GM23338 (cell line): ENCODE measurements at regions not wholly inside any gene's neighbourhood (a gene's known extent, or its start where the extent isn't known, plus 50 kb on each side); places are given as distances from the start of the nearest gene placed in this dataset.
A peak's percentile ranks its signal among the peaks of the same experiment; 100 is the strongest.

Experiments used
- ATAC-seq: fragments of 200-7000 bp; cut with Tn5 transposase; 3 replicates; pipeline ENCODE4 v1.9.1; 2020
- DNase-seq: peaks from one replicate; pipeline ENCODE4 v3.0.0-alpha.2; 2015; ENCODE audit warnings: low spot score
- H2AFZ ChIP-seq: fragments of 200-600 bp; sonication (generic); 2 replicates; pipeline ENCODE4 v1.8.0; 2016; ENCODE audit warnings: antibody characterized with exemption, mild to moderate bottlenecking, moderate library complexity
- H3F3A ChIP-seq: fragments of 200-600 bp; sonication (generic); replicated peaks from 2 replicates; pipeline ENCODE4 v1.8.0; 2017; ENCODE audit warnings: antibody characterized with exemption, mixed run types, low read depth
- H3K27ac ChIP-seq: fragments of 200-600 bp; sonication (generic); 2 replicates; pipeline ENCODE4 v1.6.1; 2016; ENCODE audit warnings: low read depth
- H3K27me3 ChIP-seq: fragments of 200-600 bp; sonication (generic); 2 replicates; pipeline ENCODE4 v1.8.0; 2016; ENCODE audit warnings: mild to moderate bottlenecking, mixed run types, moderate library complexity; ENCODE audit not compliant: insufficient read depth
- H3K36me3 ChIP-seq: fragments of 200-600 bp; sonication (generic); 2 replicates; pipeline ENCODE4 v1.8.0; 2016; ENCODE audit warnings: mild to moderate bottlenecking; ENCODE audit not compliant: insufficient read depth
- H3K4me1 ChIP-seq: fragments of 200-600 bp; sonication (generic); 2 replicates; pipeline ENCODE4 v1.8.0; 2016; ENCODE audit warnings: mild to moderate bottlenecking, moderate library complexity; ENCODE audit not compliant: insufficient read depth
- H3K4me2 ChIP-seq: fragments of 200-600 bp; sonication (generic); 2 replicates; pipeline ENCODE4 v1.7.1; 2017; ENCODE audit warnings: mixed run types
- H3K4me3 ChIP-seq: fragments of 200-600 bp; sonication (generic); 2 replicates; pipeline ENCODE4 v1.6.1; 2016; ENCODE audit warnings: mixed run types
- H3K79me2 ChIP-seq: fragments of 200-600 bp; sonication (generic); replicated peaks from 2 replicates; pipeline ENCODE4 v1.8.0; 2017; ENCODE audit warnings: mild to moderate bottlenecking; ENCODE audit not compliant: insufficient read depth
- H3K9me2 ChIP-seq: fragments of 200-600 bp; sonication (generic); 2 replicates; pipeline ENCODE4 v1.8.0; 2017; ENCODE audit not compliant: insufficient read depth
- H4K20me1 ChIP-seq: fragments of 200-600 bp; sonication (generic); replicated peaks from 2 replicates; pipeline ENCODE4 v1.8.0; 2017; ENCODE audit warnings: mild to moderate bottlenecking; ENCODE audit not compliant: insufficient read depth
- H3K27ac Mint-ChIP-seq: 2 replicates; pipeline ENCODE4 v1.8.0; 2020; ENCODE audit warnings: inconsistent platforms, mild to moderate bottlenecking, moderate library complexity, mixed read lengths
- H3K27me3 Mint-ChIP-seq: 3 replicates; pipeline ENCODE4 v1.8.0; 2022; ENCODE audit warnings: low read depth, mild to moderate bottlenecking, moderate library complexity, mixed read lengths, inconsistent platforms; ENCODE audit not compliant: insufficient read depth, poor library complexity
- H3K36me3 Mint-ChIP-seq: 3 replicates; pipeline ENCODE4 v1.8.0; 2021; ENCODE audit warnings: low read depth, mild to moderate bottlenecking, inconsistent platforms, moderate library complexity, mixed read lengths
- H3K4me1 Mint-ChIP-seq: 3 replicates; pipeline ENCODE4 v1.8.0; 2020; ENCODE audit warnings: mild to moderate bottlenecking, inconsistent platforms, mixed read lengths
- H3K4me3 Mint-ChIP-seq: 3 replicates; pipeline ENCODE4 v1.8.0; 2021; ENCODE audit warnings: moderate library complexity, mild to moderate bottlenecking, inconsistent platforms, mixed read lengths
- H3K9me3 Mint-ChIP-seq: 3 replicates; pipeline ENCODE4 v1.8.0; 2020; ENCODE audit warnings: moderate library complexity, mild to moderate bottlenecking, inconsistent platforms, mixed read lengths
- CREB1 ChIP-seq: fragments of 250-450 bp; sonication (Bioruptor Pico); IDR thresholded peaks from 2 replicates; pipeline ENCODE4 v1.5.0; 2020; ENCODE audit warnings: low read depth, mild to moderate bottlenecking, moderate library complexity
- CTCF ChIP-seq, 2 experiments: fragments of 200-600 bp in 1 of 2; sonication (generic) in 1 of 2; conservative IDR thresholded peaks; 2 replicates each; pipeline versions ENCODE4 v1.5.1 to v1.6.1; 2016 to 2017; ENCODE audit warnings: antibody characterized with exemption in 2 of 2, low read depth in 2 of 2, mild to moderate bottlenecking in 2 of 2, moderate library complexity in 1 of 2
- EZH2phosphoT487 ChIP-seq: fragments of 200-600 bp; sonication (generic); IDR thresholded peaks from one replicate; pipeline ENCODE4 v1.8.1; 2018; ENCODE audit warnings: antibody characterized with exemption; ENCODE audit not compliant: unreplicated experiment
- POLR2AphosphoS5 ChIP-seq: IDR thresholded peaks from 2 replicates; pipeline ENCODE4 v1.6.1; 2016; ENCODE audit warnings: antibody characterized with exemption, low read depth
- STAT1 ChIP-seq: IDR thresholded peaks from one replicate; pipeline ENCODE4 v1.6.1; 2016; ENCODE audit warnings: antibody characterized with exemption; ENCODE audit not compliant: unreplicated experiment
- ZNF114 ChIP-seq: fragments of 250-450 bp; sonication (Bioruptor Pico); IDR thresholded peaks from 2 replicates; pipeline ENCODE4 v1.5.0; 2020; ENCODE audit warnings: mild to moderate bottlenecking, moderate library complexity
- ZNF331 ChIP-seq: fragments of 250-450 bp; sonication (Bioruptor Pico); IDR thresholded peaks from 2 replicates; pipeline ENCODE4 v1.5.0; 2020; ENCODE audit warnings: low read depth, mild to moderate bottlenecking, moderate library complexity
- ZNF462 ChIP-seq: fragments of 250-450 bp; sonication (Bioruptor Pico); IDR thresholded peaks from 2 replicates; pipeline ENCODE4 v1.5.0; 2020; ENCODE audit warnings: mild to moderate bottlenecking, moderate library complexity

GRCh38 chr13:97109256-97109655 is 112.9 kb upstream of the MBNL2 start (continued):
- no peak for TF ChIP-seq ZNF462 (CRISPR knock-in tag)

GRCh38 chr13:97109841-97110492 is 112.2 kb upstream of the MBNL2 start:
- no peaks in the 10 kb centered on the region for H4K20me1 ChIP-seq
- 0 out of 2 replicates have a peak, but pooled peaks cover 3% of the 10 kb centered on the region for H3K9me2 ChIP-seq
- H3K27ac ChIP-seq, result no peak overlapping the region
- H3F3A ChIP-seq, result no peaks in the 10 kb centered on the region
- 0 out of 2 replicates have a peak, but pooled peaks cover 7% of the 10 kb centered on the region for H3K27me3 ChIP-seq
- no peaks in the 10 kb centered on the region for H3K79me2 ChIP-seq
- peak overlapping the region; percentile 17; the same call in 1 of the 2 replicates for H3K27ac Mint-ChIP-seq
- peak; percentile 80 for DNase-seq
- H3K4me3 Mint-ChIP-seq, result peak overlapping the region; percentile 28; the same call in 2 of the 3 replicates
- no peaks in the 10 kb centered on the region for H3K36me3 Mint-ChIP-seq
- peak overlapping the region; percentile 39; the same call in 1 of the 2 replicates for H3K4me3 ChIP-seq
- ATAC-seq, result peak; percentile 98
- TF ChIP-seq EZH2phosphoT487, result no peak
- no peak for TF ChIP-seq CREB1 (CRISPR knock-in tag)
- no peak for TF ChIP-seq ZNF331
- no peak for TF ChIP-seq STAT1
- TF ChIP-seq CTCF (conservative IDR thresholded peaks at IDR 0.05; ENCODE audit: low read depth in 2 of 2), result peak; percentile 85 to 97
- no peak for TF ChIP-seq POLR2AphosphoS5
- no peak for TF ChIP-seq ZNF114 (CRISPR knock-in tag)
- H3K4me1 Mint-ChIP-seq, result peaks cover 16% of the 10 kb centered on the region
- H3K4me1 ChIP-seq, result peaks cover 10% of the 10 kb centered on the region; the same call in 1 of the 2 replicates
- peak overlapping the region; percentile 90; the same call in 1 of the 2 replicates for H2AFZ ChIP-seq
- H3K9me3 Mint-ChIP-seq, result no peaks in the 10 kb centered on the region
- peak overlapping the region; percentile 74 for H3K4me2 ChIP-seq
- H3K36me3 ChIP-seq, result no peaks in the 10 kb centered on the region
- H3K27me3 Mint-ChIP-seq, result peaks cover 7% of the 10 kb centered on the region
